Astrocyte (in vitro differentiated cells and primary cell): ENCODE measurements at regions not wholly inside any gene's neighbourhood (a gene's known extent, or its start where the extent isn't known, plus 50 kb on each side); places are given as distances from the start of the nearest gene placed in this dataset.

Experiments used
- CTCF ChIP-seq: IDR thresholded peaks from 2 replicates; pipeline ENCODE4 v1.5.1; 2011; ENCODE audit warnings: low read depth, mild to moderate bottlenecking, inconsistent platforms, low read length, moderate library complexity; ENCODE audit not compliant: insufficient read depth
- EZH2 ChIP-seq: IDR thresholded peaks from 2 replicates; pipeline ENCODE4 v1.6.1; 2012; ENCODE audit warnings: mild to moderate bottlenecking, low read length, inconsistent platforms; ENCODE audit not compliant: insufficient read depth

GRCh38 chr1:243946946-243947345 lies 96.9 kb upstream of the AKT3 start:
- TF ChIP-seq EZH2 = no peak
- TF ChIP-seq CTCF = peak; percentile 33
